Neural crest cell (in vitro differentiated cells): ENCODE measurements at regions not wholly inside any gene's neighbourhood (a gene's known extent, or its start where the extent isn't known, plus 50 kb on each side); places are given as distances from the start of the nearest gene placed in this dataset.

ENCODE experiments used
- DNase-seq: peaks from one replicate; pipeline ENCODE4 v3.0.0; 2021; ENCODE audit warnings: low read depth, mixed read lengths, low spot score
- H3K27ac Mint-ChIP-seq: one replicate; pipeline ENCODE4 v1.8.0; 2021; ENCODE audit warnings: mild to moderate bottlenecking, mixed read lengths; ENCODE audit not compliant: unreplicated experiment
- H3K27me3 Mint-ChIP-seq: 2 replicates; pipeline ENCODE4 v1.8.0; 2021; ENCODE audit warnings: low read depth, mild to moderate bottlenecking, mixed read lengths
- H3K36me3 Mint-ChIP-seq: 2 replicates; pipeline ENCODE4 v1.8.0; 2021; ENCODE audit warnings: low read depth, mild to moderate bottlenecking, mixed read lengths
- H3K4me1 Mint-ChIP-seq: 2 replicates; pipeline ENCODE4 v1.8.0; 2021; ENCODE audit warnings: mixed read lengths
- H3K4me3 Mint-ChIP-seq: one replicate; pipeline ENCODE4 v1.8.0; 2021; ENCODE audit warnings: mild to moderate bottlenecking, mixed read lengths
- H3K9me3 Mint-ChIP-seq: 2 replicates; pipeline ENCODE4 v1.8.0; 2021; ENCODE audit warnings: mixed read lengths
- TF ChIP-seq, protein P1 (sequence below): fragments of 200-600 bp; sonication (generic); conservative IDR thresholded peaks from 2 replicates; pipeline ENCODE4 v1.5.0; 2021; ENCODE audit warnings: antibody characterized with exemption, mild to moderate bottlenecking

DNA sequence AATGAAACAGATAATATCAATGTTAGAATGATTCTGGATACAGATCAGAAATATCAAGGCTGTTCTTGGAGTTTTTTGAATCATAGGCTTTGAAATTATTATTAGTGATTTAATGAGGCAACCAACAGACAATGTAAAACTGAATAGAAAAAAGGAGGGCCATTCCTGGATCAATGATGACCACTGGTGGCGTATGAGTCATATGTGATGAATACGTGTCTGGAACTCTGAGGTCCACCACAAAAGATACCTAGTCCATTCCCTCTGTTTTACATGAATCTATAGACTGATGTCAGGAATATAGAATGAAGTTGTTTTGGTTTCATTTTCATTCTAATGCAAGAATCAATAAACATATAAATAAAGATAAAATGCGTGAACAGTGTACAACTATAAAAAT is 78.3 kb upstream of the RTL1 start:
- Mint-ChIP-seq H3K4me1 (no peaks in the 10 kb centered on the region), H3K27ac (no peak overlapping the region), H3K4me3 (no peak overlapping the region), H3K9me3 (no peaks in the 10 kb centered on the region), H3K36me3 (no peaks in the 10 kb centered on the region), H3K27me3 (peaks cover 14% of the 10 kb centered on the region)
- DNase-seq, result no peak
- TF ChIP-seq, protein P1, sequence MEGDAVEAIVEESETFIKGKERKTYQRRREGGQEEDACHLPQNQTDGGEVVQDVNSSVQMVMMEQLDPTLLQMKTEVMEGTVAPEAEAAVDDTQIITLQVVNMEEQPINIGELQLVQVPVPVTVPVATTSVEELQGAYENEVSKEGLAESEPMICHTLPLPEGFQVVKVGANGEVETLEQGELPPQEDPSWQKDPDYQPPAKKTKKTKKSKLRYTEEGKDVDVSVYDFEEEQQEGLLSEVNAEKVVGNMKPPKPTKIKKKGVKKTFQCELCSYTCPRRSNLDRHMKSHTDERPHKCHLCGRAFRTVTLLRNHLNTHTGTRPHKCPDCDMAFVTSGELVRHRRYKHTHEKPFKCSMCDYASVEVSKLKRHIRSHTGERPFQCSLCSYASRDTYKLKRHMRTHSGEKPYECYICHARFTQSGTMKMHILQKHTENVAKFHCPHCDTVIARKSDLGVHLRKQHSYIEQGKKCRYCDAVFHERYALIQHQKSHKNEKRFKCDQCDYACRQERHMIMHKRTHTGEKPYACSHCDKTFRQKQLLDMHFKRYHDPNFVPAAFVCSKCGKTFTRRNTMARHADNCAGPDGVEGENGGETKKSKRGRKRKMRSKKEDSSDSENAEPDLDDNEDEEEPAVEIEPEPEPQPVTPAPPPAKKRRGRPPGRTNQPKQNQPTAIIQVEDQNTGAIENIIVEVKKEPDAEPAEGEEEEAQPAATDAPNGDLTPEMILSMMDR, result no peak

DNA sequence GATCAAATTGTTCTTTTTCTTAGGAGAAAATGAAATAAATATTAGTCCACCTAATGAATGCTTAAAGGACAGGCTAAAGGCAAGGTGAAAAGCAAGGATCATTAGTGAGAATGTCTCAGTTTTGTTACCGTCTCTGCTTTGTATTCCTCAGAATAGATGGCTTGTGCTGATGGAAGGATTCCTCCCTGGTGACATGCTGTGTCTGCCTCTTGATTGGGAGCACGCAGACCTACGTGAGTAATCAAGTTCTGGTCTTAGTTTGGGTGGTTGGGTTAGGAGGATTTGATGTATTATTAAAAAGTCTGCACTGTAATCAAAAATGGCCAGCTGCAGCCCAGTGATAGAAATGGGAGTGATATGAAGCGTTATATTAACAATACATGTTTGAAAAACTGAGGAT is 78.8 kb upstream of the RTL1 start:
- TF ChIP-seq, protein P1, result no peak
- H3K4me3 Mint-ChIP-seq, result no peak overlapping the region
- H3K4me1 Mint-ChIP-seq, result no peaks in the 10 kb centered on the region
- no peaks in the 10 kb centered on the region for H3K36me3 Mint-ChIP-seq
- peaks cover 14% of the 10 kb centered on the region for H3K27me3 Mint-ChIP-seq
- H3K27ac Mint-ChIP-seq, result no peak overlapping the region
- no peak for DNase-seq
- no peaks in the 10 kb centered on the region for H3K9me3 Mint-ChIP-seq

DNA sequence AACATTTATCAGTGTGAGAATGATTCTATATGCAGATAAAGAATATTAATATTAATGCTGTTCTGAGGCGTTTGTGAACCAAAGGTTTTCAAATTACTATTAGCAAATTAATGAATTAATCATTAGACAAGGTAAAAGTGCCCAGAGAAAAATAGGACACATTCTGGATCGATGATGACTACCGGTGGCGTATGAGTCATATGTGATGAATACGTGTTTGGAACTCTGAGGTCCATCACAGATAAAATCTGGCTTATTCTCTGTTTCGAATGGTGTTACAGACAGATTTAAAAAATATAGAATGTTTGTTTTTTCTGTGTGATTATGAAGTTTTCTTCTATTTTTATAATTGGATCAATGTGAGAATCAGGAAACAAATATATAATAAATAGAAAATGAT is 79.2 kb upstream of the RTL1 start:
- H3K27ac Mint-ChIP-seq, result no peak overlapping the region
- TF ChIP-seq, protein P1, result no peak
- no peak overlapping the region for H3K4me3 Mint-ChIP-seq
- H3K4me1 Mint-ChIP-seq, result no peaks in the 10 kb centered on the region
- H3K9me3 Mint-ChIP-seq, result no peaks in the 10 kb centered on the region
- peaks cover 14% of the 10 kb centered on the region for H3K27me3 Mint-ChIP-seq
- H3K36me3 Mint-ChIP-seq, result no peaks in the 10 kb centered on the region
- no peak for DNase-seq

DNA sequence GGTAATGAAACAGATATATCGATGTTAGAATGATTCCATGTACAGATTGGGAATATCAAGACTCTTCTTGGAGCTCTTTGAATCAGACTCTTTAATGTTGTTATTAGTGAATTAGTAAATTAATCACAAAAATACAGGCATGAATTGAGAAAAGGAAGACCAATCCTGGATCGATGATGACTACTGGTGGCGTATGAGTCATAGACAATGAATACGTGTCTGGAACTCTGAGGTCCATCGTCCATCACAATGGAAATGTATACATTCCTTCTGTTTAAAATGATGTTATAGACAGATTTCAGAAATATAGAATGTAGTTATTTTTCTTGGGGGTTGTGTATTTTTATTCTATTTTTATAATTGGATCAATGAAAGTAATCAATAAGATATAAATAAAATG is 80.2 kb upstream of the RTL1 start:
- H3K27me3 Mint-ChIP-seq, result peaks cover 14% of the 10 kb centered on the region
- TF ChIP-seq, protein P1, result no peak
- no peak for DNase-seq
- no peaks in the 10 kb centered on the region for H3K4me1 Mint-ChIP-seq
- no peaks in the 10 kb centered on the region for H3K9me3 Mint-ChIP-seq
- H3K36me3 Mint-ChIP-seq, result no peaks in the 10 kb centered on the region
- no peak overlapping the region for H3K27ac Mint-ChIP-seq
- H3K4me3 Mint-ChIP-seq, result no peak overlapping the region

DNA sequence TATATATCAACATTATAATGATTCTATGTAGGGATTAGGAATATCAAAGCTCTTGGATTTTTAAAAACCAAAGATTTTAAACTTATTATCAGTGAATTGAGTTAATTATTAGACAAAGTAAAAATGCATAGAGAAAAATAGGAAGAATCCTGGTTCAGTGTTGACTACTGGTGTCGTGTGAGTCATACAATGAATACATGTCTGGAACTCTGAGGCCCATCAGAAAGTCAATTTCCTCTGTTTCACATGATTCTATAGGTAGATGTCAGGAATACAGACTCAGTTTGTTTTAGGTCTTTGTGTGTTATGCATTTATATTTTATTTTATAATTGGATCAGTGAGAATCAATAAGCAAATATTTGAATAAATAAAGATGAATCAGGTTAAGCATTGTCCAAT is 84.5 kb upstream of the RTL1 start:
- TF ChIP-seq, protein P1, result no peak
- H3K4me3 Mint-ChIP-seq, result no peak overlapping the region
- no peak for DNase-seq
- H3K36me3 Mint-ChIP-seq, result no peaks in the 10 kb centered on the region
- no peaks in the 10 kb centered on the region for H3K27me3 Mint-ChIP-seq
- no peak overlapping the region for H3K27ac Mint-ChIP-seq
- H3K9me3 Mint-ChIP-seq, result no peaks in the 10 kb centered on the region
- H3K4me1 Mint-ChIP-seq, result no peaks in the 10 kb centered on the region

DNA sequence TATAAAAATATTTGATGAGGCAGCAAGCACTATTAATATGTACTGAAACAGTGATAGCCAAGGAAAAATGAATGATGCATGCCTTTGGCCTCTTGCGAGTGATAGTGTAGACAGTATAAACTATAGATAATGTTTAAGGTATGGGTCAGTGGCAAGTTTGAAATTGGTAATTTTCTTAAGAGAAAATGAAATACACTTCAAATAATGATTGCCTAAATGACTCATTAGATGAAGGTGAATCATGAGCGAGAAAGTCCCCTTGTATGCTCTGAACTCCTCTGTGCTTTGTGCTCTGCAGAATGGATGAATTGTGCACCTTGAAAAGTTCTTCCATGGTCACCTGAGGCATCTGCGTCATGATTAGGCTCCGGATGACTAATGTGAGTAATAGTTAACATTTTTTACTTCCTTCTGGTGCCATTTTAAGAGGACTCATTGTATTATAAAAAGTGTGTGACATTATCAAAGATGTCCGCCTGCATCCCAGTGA is 84.9 kb upstream of the RTL1 start:
- Mint-ChIP-seq H3K36me3 (no peaks in the 10 kb centered on the region), H3K27me3 (no peaks in the 10 kb centered on the region), H3K4me1 (no peaks in the 10 kb centered on the region), H3K4me3 (no peak overlapping the region), H3K27ac (no peak overlapping the region), H3K9me3 (no peaks in the 10 kb centered on the region)
- TF ChIP-seq, protein P1, result no peak
- no peak for DNase-seq
